ENCODE measurements at regions not wholly inside any gene's neighbourhood (a gene's known extent, or its start where the extent isn't known, plus 50 kb on each side); places are given as distances from the start of the nearest gene placed in this dataset.

DNA sequence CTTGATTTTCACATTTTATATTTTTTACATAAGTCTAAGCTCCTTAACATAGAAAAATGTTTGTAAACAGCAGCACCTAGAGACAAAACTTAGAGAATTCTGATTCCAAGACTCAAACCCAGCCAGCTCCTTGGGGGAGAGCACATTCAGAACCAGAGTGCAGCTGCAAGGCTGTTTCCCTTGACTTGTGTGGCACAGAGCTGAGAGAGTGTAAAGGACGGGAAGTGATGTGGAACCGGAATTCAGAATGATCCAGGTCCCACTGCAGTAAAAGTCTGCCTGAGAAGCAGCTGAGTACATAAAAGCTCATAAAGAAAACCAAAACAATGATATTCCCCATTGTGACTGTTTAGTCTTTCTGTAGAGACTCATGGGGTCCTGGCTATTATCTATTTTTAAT is 713.8 kb downstream of the RAB28 start:
- no peak for TF ChIP-seq EZH2phosphoT487 (IDR thresholded peaks at IDR 0.05; ENCODE audit: borderline replicate concordance, low read length)
- TF ChIP-seq CTCF (conservative IDR thresholded peaks at IDR 0.05; ENCODE audit: low read depth, low read length): no peak
- TF ChIP-seq EZH2 (IDR thresholded peaks at IDR 0.05; ENCODE audit: low read length, unreplicated experiment): no peak

Measured in PC-3 (cell line).